KG1 (cell line): ENCODE measurements at regions not wholly inside any gene's neighbourhood (a gene's known extent, or its start where the extent isn't known, plus 50 kb on each side); places are given as distances from the start of the nearest gene placed in this dataset.
"Not testable (repeated sequence)": the region's sequence is repeated elsewhere in the genome, so short reads cannot be mapped to it uniquely, and the experiment has no call there.

Experiments
- DNase-seq: peaks from one replicate; lab custom pipeline; 2025; lab: John Stamatoyannopoulos, UW

DNA sequence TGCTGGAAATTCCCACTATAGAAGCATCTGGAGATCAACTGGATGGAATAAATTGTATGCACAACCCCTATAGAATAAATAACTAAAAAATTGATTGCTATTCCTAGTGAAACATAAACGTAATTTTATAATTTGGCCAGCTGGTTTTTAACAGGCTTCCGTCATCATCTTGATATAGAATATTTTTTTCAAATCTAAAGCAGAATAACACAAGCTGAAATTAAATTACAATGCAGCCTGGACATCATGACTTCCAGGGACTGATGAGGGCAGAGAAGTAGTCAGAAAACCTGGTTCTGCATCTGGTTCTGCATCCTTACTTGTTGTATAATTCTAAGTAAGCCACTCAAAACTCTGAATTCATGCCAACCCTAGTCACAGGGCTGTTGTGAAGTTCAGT, 146.1 kb downstream of the MEX3B start:
- DNase-seq = no peak

DNA sequence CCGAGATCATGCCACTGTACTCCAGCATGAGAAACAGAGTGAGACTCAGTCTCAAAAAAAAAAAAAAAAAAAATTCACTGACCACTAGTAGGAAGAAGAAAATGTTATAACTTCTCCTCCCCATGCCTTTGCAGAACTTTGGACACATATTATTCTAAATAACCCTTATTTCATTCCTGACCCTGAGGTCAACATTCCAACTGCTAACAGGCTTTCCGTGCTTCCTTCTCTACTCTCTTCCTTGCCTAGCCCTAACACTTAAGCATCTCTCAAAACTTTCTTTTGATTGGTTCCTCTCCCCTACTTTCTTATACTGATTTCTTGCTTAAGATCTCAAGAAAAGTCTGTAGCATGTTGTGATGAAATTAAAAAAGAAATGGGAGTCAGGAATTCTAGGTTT, 146.8 kb downstream of the MEX3B start:
- no peak for DNase-seq

DNA sequence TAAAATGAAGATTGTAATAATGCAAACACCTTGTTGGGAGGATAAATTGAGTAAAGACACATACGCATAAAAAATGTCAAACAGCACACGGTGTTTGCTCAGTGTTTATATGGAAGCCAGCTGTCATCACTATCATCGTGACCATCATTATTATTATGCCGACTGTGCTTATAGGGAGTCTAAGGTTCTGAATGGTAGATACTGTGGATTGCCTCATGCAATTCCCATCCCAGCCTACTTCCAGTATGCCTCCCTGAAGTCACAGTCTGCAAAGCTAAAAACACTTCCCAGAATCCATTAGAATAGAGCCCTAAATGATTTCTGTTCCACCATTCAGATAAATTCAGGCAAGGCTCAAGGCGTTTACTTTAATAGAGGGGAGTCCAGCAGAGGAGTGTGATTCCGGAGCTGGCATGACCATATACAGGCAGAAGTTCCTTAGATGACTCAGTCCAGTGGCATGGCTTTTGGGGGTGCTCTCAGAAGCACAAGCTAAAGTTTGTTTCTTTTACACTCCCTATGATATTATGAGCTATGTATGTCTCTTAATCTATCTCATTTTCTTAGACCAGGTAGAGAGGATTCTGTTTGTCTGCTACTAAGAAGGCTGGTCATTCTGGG, 148.7 kb downstream of the MEX3B start:
- DNase-seq = no peak

DNA sequence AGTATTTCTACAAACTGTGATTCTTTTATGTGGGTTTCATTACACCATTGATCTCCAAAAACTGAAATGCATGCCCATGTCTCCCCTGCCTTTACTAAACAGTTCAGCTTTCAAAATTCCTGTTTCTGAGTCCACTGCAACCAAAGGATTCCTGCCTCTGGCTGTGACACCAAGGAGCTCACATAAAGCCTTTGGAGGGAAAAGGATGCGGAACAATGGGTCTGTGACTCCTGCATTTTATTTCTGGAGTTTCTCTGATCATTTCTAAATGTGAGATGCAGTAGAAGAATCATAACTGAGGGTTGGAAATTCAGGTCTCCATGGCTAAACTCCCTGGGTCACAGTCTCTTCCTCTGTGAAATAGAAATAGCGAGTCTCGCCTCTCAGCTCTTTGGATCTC, 149.5 kb downstream of the MEX3B start:
- DNase-seq = no peak

DNA sequence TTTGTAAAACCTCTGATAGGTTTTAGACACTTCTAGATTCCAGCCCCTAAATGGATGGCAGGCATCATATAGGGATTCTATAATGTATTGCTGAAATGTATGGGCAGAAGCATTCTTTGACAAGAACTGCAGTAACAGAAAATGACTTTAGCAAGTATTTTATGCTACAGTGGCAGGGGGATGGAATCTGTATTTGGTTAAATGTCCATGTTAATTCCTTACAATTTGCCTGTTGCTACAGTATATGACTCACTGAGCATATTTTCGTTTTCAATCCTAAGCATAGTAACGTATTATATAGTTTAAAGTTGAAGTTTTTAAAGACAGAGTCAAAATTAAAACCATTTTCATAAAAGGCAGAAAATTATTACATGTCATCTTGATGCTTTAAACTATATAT, 150.1 kb downstream of the MEX3B start:
- DNase-seq = no peak

DNA sequence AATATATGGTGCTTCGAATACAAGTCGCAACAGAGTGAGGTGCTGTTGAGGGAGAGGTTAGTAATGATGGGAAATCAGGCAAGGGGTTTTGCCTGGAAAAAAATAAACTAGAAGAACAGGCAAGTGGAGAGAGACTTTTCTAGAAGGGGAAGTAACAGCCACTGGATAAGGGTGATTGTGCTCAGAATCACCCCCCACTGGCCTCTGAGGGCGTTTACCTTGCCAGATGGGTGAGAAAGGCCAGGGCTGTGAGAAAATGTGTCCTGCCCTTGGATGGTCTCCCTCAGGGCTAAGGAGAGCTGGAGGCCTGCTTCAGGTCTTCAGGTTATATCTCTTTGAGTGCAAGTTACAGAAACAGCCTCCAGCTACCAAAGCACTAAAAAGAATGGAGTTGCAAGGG, 151.8 kb downstream of the MEX3B start:
- DNase-seq = no peak

DNA sequence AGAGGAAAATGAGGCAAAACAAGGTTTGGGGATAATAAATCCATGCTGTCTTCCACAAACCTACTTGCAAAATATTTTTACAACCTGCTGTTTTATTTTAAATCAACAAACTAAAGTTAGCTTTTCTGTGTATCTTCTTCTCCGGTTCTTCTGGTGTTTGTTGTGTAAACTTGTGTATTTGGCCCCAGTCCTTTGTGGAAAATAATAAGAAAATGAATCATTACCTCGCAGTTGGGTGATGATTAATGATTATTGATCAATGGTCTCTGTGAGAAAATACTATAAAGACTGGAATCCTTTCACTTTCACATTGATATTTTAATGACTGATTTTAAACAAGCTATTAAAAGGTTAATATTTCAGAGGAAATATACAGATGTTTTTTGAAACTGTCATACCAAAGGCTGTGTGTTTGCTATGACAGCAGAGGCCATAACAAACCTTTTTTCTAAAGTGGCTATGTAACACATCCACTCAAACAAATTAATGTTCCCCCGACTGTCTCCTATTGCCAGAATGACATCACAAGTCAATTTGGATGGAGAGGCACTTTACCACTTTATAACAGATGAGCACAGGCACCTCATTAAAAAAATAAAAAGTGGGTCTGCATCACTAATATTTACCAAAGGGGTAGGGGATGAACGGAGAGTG, 152.5 kb downstream of the MEX3B start:
- DNase-seq = no peak

DNA sequence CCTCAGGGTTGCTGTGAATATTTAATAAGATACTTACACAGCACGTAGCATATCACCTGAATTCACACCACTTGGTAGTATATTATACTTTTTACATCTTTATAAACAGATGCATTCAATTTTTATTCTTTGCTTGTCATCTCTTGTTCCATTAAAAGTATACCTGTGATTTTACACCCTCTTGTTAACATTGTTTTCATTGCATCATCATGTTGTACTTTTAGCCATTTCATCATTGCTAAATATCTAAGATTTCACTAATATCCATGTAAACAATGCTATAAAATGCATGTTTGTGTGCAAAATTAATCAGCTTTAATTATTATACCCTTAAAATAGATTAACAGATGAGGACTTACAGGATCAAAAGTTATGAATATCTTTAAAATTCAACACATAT, 155.3 kb downstream of the MEX3B start:
- no peak for DNase-seq

DNA sequence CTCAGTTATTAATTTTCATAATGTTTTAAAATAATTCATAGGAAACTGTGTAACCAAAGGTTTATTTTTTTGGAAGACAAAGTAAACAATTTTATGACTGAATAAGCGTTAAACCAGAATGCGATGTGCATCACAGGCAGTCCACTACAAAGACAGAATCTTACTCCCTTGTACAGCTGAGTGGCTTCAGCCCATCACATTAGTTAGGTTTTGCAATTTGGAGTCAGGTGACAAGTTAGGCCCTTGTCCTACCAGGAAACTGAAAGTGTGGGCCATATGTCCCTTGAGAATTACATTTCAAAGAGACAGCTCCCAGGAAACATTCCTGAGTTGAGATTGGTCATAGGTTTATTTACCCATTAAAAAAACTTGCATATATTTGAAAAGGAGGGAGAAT, 156.3 kb downstream of the MEX3B start:
- no peak for DNase-seq

DNA sequence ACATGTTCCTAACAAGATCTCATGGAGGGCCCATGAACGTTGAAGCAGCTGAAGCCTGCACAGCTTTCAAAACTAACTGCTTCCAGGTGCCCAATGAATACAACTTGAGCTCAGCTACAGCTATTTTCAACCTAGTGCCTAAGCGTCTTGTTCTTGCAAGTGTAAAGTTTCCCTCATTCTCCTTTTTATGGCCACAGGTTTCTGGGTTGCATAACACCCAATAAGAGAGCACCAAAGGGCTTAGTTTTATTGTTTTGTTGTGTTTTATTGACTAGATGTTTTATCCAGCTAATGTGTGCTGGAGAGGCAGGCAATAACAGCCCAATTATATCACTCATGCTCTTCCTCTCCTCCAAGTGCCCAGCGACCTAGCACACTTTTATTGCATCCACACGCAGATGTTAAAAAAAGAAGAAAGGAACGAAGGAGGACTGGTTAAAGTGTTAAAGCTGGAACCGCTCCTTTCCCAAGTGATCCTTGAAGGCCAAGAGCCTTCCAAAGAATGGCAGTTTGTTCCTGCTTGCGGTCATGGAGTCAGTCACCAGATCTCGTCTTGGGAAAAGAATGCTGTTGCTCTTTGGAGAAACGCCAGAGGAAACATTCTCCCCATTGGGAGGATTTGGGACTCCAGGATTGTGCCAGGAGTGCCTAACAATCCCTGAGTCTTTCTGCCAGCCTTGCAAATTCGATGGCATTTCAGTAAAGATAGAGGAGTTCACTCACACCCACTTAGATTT, 156.9 kb downstream of the MEX3B start:
- no peak for DNase-seq

DNA sequence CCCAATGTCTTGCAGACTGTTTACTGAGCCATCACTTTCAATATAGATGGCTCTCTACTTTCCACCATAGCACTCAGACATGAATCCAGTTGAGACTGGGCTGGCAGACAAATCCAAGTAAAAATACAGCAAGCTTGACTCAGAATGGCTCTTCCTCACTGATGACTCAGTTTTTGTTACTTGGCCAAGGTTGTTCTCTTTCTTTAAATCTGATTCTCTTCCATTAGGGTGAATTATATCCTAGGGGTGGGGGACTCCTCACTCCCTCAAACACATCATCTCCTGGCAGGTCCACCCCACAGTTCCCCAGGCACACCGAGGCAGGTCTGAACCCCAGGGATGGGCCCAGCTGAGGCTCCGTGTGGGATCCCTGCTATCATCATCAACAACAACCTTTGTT, 157.9 kb downstream of the MEX3B start:
- DNase-seq = no peak

DNA sequence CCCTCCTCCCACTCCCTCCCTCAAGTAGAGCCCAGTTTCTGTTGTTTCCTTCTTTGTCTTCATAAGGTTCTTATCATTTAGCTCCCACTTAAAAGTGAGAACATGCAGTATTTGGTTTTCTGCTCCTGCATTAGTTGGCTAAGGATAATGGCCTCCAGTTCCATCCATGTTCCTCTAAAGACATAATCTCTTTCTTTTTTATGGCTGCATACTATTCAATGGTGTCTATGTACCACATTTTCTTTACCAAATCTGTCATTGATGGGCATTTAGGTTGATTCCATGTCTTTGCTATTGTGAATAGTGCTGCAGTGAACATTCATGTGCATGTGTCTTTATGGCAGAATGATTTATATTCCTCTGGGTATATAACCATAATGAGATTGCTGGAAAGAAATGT, 158.6 kb downstream of the MEX3B start:
- DNase-seq = not testable (repeated sequence)

DNA sequence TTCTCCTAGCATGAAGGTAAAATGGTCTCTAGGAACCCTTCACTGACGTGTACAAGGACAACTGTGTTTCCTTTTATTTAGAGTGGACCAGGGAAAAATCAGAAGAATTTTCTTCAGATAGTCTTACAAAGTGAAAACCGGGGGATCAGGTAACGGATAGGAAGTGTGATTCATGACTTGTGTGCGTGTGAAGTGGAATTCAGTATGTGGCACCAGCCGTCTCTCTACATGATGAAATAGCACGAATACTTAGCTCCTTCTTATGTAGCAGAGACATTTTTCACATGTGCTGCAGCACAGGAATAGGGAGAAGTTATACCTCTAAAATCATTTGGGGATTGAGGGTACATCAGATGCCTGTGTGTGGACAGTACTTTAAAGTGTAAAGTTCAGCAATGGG, 159.2 kb downstream of the MEX3B start:
- no peak for DNase-seq

DNA sequence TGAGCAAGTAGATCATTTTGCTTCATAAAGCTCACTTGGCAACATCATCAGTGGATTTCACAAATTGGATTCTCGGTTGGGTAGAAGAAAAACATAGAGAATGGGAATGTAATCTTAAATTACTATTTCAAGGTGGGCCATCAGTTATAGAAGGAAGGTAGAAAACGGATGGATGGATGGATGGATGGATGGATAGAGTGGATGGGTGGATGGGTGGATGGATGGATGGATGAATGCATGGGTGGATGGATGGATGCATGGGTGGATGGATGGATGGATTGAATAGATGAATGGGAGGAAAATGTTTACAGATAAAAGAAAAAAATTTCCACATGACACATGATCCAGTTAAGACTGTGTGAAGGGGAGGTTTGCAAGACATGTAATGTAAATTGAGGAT, 159.7 kb downstream of the MEX3B start:
- no peak for DNase-seq

DNA sequence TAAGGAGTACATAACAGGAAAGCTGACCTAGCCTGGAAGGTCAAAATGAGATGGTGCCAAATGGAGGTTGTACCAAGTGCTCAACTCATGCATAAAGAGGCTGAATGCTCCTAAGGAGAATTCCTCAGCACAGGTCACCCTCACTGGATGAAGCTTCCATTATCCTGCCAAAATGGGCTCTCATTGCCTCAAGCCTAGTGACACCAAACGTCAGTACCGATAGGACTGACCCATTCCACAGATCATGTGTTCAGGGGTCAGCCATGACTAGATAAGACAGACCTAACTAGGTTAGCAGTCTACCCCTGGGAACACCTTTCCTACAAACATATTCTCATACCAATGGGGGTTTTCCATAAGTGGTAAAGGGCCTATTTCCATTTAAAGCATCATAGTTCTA, 160.7 kb downstream of the MEX3B start:
- DNase-seq = no peak

DNA sequence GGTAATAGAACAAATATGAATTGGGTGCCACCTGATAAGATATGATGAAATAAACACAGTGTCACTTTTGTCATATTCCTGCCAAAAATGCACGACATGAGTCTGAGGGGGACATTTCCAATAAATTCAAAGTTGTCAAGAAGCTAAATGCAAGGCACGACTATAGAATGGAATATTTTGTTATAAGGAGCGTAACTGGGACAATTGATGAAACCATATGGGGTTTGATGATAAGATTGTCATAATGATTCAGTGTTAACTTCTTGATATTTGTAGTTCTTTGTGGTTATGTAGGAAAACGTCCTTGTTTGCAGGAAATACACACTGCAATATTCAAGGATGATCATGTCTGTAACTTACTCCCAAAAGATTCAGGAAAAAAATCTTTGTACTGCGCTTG, 163.3 kb downstream of the MEX3B start:
- DNase-seq = no peak

DNA sequence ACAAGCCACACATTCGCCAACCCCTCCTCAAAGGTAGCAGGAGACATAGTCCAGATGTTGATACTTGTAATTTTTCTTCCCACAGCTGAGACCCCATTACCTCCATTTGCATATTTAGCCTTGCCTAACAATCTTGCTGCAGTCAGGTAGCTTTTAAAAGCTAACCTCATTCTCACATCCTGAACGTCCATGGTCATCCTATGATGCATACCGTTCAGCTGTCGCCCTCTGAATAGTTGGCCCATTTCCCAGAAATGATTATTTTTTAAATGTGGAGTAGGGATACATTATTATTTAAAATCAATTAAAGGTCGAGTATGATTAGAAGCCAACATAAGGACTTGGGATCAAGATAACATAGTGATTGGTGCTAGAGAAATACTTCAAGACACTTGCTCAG, 165.0 kb downstream of the MEX3B start:
- DNase-seq = no peak

DNA sequence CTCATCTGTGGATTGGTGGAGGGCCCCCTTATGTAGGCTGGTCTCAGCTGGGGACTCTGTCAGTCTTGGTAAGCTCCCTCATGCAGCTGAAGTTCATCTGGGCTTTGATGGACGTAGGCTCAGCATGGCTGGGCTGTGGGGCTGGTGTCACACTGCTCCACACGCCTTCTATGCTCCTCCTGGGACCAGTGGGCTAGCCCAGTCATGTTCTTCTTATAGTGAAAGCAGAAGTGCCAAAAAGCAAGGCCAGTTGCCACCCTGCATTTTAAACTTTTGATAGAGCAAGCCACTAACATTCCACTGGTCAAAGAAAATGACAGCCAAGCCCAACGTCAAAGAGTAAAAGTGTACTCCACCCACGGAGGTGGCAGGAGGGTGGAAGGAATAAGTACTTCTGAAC, 165.5 kb downstream of the MEX3B start:
- no peak for DNase-seq

DNA sequence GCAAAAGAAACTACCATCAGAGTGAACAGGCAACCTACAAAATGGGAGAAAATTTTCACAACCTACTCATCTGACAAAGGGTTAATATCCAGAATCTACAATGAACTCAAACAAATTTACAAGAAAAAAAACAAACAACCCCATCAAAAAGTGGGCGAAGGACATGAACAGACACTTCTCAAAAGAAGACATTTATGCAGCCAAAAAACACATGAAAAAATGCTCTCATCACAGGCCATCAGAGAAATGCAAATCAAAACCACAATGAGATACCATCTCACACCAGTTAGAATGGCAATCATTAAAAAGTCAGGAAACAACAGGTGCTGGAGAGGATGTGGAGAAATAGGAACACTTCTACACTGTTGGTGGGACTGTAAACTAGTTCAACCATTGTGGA, 170.1 kb downstream of the MEX3B start:
- DNase-seq = not testable (repeated sequence)

DNA sequence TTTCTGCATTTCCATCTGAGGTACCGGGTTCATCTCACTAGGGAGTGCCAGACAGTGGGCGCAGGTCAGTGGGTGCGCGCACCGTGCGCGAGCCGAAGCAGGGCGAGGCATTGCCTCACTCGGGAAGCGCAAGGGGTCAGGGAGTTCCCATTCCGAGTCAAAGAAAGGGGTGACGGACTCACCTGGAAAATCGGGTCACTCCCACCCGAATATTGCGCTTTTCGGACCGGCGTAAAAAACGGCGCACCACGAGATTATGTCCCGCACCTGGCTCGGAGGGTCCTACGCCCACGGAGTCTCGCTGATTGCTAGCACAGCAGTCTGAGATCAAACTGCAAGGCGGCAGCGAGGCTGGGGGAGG, 175.1 kb downstream of the MEX3B start:
- not testable (repeated sequence) for DNase-seq

DNA sequence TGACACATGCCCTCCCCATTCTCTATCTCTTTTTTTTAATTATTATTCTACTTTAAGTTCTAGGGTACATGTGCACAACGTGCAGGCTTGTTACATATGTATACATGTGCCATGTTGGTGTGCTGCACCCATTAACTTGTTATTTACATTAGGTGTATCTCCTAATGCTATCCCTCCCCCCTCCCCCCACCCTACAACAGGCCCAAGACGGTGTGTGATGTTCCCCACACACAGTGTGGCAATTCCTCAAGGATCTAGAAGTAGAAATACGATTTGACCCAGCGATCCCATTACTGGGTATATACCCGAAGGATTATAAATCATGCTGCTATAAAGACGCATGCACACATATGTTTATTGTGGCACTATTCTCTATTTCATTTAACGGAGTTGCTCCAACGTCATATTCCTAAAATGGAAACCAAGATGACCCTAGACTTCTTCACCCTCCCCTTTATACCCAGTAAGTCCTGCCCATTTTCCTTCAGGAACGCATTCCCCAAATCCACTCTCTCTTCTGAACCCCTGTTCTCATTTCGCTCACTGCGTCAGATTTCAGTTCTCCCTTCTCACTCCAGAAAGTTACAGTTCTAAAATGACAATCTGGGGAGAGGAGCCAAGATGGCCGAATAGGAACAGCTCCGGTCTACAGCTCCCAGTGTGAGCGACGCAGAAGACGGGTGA, 175.6 kb downstream of the MEX3B start:
- DNase-seq = not testable (repeated sequence)

DNA sequence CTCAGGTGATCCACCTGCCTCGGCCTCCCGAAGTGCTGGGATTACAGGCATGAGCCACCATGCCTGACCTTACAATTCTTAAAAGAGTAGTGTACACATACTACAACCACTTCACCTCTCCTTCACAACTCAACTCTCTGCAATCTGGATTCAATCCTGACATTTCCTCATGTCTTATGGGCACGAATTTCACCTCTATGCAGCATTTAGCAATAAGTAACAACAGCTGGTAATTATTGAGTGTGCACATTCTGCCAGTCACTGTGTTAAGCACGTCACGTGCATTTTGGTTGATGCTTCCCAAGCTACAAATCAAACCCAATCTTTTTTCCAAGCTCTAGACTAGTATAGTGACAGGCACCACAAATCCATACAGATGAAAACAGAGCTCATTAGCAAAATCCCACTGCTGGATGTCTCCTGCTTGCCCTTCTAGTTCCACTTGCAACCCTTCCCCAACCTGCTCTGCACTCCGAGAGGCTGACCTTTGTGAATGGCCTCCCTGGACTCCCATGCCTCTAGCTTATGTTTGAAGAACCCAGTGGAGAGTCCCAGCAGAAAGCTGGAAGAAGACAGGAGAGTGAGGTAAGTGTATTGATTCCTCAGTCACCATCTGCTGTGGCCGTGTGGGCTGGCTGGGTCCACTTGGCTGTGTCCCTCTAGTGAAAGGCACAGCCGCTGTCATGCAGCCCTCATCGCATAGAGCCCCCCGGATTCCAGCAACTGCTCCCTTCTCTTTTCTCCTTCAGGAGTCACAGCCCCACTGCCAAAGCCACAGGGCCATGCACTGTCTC, 176.5 kb downstream of the MEX3B start:
- DNase-seq = no peak
